GM12878 (cell line): ENCODE measurements at regions not wholly inside any gene's neighbourhood (a gene's known extent, or its start where the extent isn't known, plus 50 kb on each side); places are given as distances from the start of the nearest gene placed in this dataset.

ENCODE experiments used
- CEBPB ChIP-seq, 2 experiments: fragments of 150-350 bp in 1 of 2; IDR thresholded peaks; 2 replicates each; pipeline ENCODE4 v1.6.1; 2012 to 2014; ENCODE audit warnings: low read depth in 2 of 2, low read length in 2 of 2, borderline replicate concordance in 1 of 2, inconsistent platforms in 1 of 2
- CTCF ChIP-seq, 3 experiments: IDR thresholded peaks in 2 of 3; conservative IDR thresholded peaks in 1 of 3; 2 replicates each; pipeline ENCODE4 v1.5.1; 2011; ENCODE audit warnings: low read depth in 3 of 3, low read length in 3 of 3, mild to moderate bottlenecking in 3 of 3, control low read depth in 2 of 3, moderate library complexity in 2 of 3, inconsistent platforms in 1 of 3, mixed read lengths in 1 of 3; ENCODE audit not compliant: control insufficient read depth in 2 of 3, insufficient read depth in 1 of 3; ENCODE audit errors: extremely low read depth in 1 of 3
- EGR1 ChIP-seq, 2 experiments: IDR thresholded peaks; 1 replicate in 1 of 2; 2 replicates in 1 of 2; pipeline ENCODE4 v1.6.1; 2011 to 2012; ENCODE audit warnings: low read depth in 2 of 2, low read length in 2 of 2, borderline replicate concordance in 1 of 2, mild to moderate bottlenecking in 1 of 2, moderate library complexity in 1 of 2
- PAX8 ChIP-seq: fragments of 450-650 bp; IDR thresholded peaks from 2 replicates; pipeline ENCODE4 v1.6.1; 2017; ENCODE audit warnings: mild to moderate bottlenecking, moderate library complexity
- POLR2A ChIP-seq: IDR thresholded peaks from 2 replicates; pipeline ENCODE4 v1.6.1; 2011; ENCODE audit warnings: low read depth, mild to moderate bottlenecking, low read length
- POLR2AphosphoS5 ChIP-seq: IDR thresholded peaks from 2 replicates; pipeline ENCODE4 v1.6.1; 2011; ENCODE audit warnings: mild to moderate bottlenecking, low read length, inconsistent platforms
- TAF1 ChIP-seq: IDR thresholded peaks from 2 replicates; pipeline ENCODE4 v1.6.1; 2011; ENCODE audit warnings: mild to moderate bottlenecking, low read depth, low read length, borderline replicate concordance
- YY1 ChIP-seq: IDR thresholded peaks from 2 replicates; pipeline ENCODE4 v1.6.1; 2011; ENCODE audit warnings: low read depth, mild to moderate bottlenecking, low read length
- TF ChIP-seq, protein P1 (sequence below): IDR thresholded peaks from 2 replicates; pipeline ENCODE4 v1.6.1; 2011; ENCODE audit warnings: mild to moderate bottlenecking, low read depth, low read length, moderate library complexity; ENCODE audit not compliant: insufficient replicate concordance

GRCh38 chr12:116474331-116474730 is 84.8 kb upstream of the MAP1LC3B2 start:
- no peak for TF ChIP-seq CTCF (IDR thresholded peaks at IDR 0.05 in 2 of 3, conservative IDR thresholded peaks at IDR 0.05 in 1 of 3; ENCODE audit: control insufficient read depth in 2 of 3, extremely low read depth in 1 of 3, insufficient read depth in 1 of 3, low read depth in 3 of 3, low read length in 3 of 3)
- TF ChIP-seq TAF1 = no peak
- no peak for TF ChIP-seq POLR2AphosphoS5
- TF ChIP-seq, protein P1, sequence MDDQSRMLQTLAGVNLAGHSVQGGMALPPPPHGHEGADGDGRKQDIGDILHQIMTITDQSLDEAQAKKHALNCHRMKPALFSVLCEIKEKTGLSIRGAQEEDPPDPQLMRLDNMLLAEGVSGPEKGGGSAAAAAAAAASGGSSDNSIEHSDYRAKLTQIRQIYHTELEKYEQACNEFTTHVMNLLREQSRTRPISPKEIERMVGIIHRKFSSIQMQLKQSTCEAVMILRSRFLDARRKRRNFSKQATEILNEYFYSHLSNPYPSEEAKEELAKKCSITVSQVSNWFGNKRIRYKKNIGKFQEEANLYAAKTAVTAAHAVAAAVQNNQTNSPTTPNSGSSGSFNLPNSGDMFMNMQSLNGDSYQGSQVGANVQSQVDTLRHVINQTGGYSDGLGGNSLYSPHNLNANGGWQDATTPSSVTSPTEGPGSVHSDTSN = no peak
- TF ChIP-seq EGR1 (IDR thresholded peaks at IDR 0.05; ENCODE audit: borderline replicate concordance in 1 of 2, low read depth in 2 of 2, low read length in 2 of 2) = no peak
- no peak for TF ChIP-seq POLR2A
- TF ChIP-seq YY1 = no peak
- no peak for TF ChIP-seq PAX8
- TF ChIP-seq CEBPB (IDR thresholded peaks at IDR 0.05; ENCODE audit: borderline replicate concordance in 1 of 2, low read depth in 2 of 2, low read length in 2 of 2) = no peak
